BJ (cell line): ENCODE measurements at regions not wholly inside any gene's neighbourhood (a gene's known extent, or its start where the extent isn't known, plus 50 kb on each side); places are given as distances from the start of the nearest gene placed in this dataset.

Experiments
- CTCF ChIA-PET: fragments of 350-600 bp; formaldehyde crosslinking; extraction: SDS; loops from one replicate; lab custom pipeline; 2021; ENCODE audit warnings: antibody characterized with exemption, inconsistent platforms; lab: Yijun Ruan, JAX
- POLR2A ChIA-PET: fragments of 300-600 bp; sonication (Branson Sonifier 250); formaldehyde crosslinking; extraction: SDS; loops from one replicate; lab custom pipeline; 2021; ENCODE audit warnings: antibody characterized with exemption; lab: Charles Lee
- DNase-seq: peaks from one replicate; pipeline ENCODE4 v3.0.0-alpha.2; 2011; ENCODE audit warnings: low read depth
- H3K27me3 ChIP-seq: 2 replicates; pipeline ENCODE4 v1.6.0; 2011; ENCODE audit warnings: low read length; ENCODE audit not compliant: control insufficient read depth, insufficient read depth
- H3K36me3 ChIP-seq: 2 replicates; pipeline ENCODE4 v1.5.1; 2011; ENCODE audit warnings: low read length; ENCODE audit not compliant: control insufficient read depth, insufficient read depth
- H3K4me3 ChIP-seq: 2 replicates; pipeline ENCODE4 v1.5.1; 2011; ENCODE audit warnings: low read depth, mild to moderate bottlenecking, control low read depth, low read length
- TF ChIP-seq, protein P1 (sequence below): IDR thresholded peaks from 2 replicates; pipeline ENCODE4 v1.5.1; 2011; ENCODE audit warnings: low read depth, mild to moderate bottlenecking, control low read depth, inconsistent platforms, low read length, moderate library complexity; ENCODE audit not compliant: insufficient read depth

DNA sequence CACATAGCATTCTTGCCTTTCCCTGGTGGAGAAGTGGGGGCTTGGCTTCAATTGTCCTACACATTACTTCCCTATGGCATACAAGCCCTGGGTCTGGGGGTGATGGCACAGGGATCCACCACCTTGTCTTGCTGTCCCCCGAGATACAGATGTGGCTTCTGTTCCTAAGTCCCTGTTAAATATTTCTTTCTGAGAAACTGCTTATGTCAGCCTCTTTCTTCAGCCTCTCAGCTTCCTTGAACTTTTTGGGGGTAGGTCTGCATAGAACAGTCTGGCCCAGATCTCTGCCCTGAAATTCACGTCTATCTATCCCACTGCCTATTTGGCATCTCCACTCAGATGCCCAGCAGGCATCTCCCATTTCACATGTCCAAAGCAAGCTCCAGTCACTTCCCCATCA lies 177.4 kb downstream of the SCP2D1 start:
- ChIA-PET POLR2A (no interaction called here), CTCF (no interaction called here)
- no peaks in the 10 kb centered on the region for H3K36me3 ChIP-seq
- no peak overlapping the region for H3K4me3 ChIP-seq
- TF ChIP-seq, protein P1, sequence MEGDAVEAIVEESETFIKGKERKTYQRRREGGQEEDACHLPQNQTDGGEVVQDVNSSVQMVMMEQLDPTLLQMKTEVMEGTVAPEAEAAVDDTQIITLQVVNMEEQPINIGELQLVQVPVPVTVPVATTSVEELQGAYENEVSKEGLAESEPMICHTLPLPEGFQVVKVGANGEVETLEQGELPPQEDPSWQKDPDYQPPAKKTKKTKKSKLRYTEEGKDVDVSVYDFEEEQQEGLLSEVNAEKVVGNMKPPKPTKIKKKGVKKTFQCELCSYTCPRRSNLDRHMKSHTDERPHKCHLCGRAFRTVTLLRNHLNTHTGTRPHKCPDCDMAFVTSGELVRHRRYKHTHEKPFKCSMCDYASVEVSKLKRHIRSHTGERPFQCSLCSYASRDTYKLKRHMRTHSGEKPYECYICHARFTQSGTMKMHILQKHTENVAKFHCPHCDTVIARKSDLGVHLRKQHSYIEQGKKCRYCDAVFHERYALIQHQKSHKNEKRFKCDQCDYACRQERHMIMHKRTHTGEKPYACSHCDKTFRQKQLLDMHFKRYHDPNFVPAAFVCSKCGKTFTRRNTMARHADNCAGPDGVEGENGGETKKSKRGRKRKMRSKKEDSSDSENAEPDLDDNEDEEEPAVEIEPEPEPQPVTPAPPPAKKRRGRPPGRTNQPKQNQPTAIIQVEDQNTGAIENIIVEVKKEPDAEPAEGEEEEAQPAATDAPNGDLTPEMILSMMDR = no peak
- DNase-seq = no peak
- H3K27me3 ChIP-seq = no peaks in the 10 kb centered on the region

DNA sequence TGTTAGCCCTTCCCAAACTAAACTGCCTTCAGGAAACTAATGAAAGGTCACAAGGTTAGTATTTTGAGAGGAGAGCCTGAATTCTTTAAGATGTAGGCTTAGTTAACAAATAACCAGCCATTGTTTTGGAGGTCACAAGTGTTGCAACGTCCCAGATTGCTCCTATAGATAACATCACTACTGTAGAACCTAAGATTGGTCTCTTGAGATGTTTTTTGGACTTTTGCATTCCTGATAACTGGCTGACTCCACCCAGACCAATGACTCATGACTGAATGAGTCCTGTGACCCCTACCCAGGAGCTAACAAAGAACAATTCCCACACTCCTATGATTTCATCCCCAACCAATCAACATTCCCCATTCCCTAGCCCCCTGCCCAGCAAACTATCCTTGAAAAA lies 178.8 kb downstream of the SCP2D1 start:
- Histone ChIP-seq H3K36me3 (no peaks in the 10 kb centered on the region), H3K27me3 (no peaks in the 10 kb centered on the region), H3K4me3 (no peak overlapping the region)
- DNase-seq = no peak
- TF ChIP-seq, protein P1 = no peak
- ChIA-PET CTCF (no interaction called here), POLR2A (no interaction called here)

DNA sequence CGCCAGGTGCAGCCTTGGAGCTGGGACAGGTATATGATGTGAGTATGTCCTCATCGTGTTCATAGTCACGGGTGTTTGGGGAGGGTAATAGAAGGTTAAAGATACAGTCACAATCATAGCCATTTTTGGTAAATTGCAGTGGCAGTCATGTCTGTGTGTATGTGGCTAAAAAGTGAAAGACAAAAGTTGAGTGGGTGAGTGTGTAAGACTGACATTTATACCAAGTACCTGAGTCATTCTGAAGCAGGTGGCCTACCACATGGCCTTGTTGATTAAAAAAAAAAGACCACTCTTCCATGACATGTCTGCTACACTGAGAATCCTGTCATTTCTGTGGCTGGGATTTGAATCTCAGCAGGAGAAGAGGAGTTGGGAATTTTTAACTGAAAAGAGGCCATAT lies 181.9 kb downstream of the SCP2D1 start:
- ChIA-PET POLR2A (no interaction called here), CTCF (no interaction called here)
- Histone ChIP-seq H3K4me3 (no peak overlapping the region), H3K36me3 (no peaks in the 10 kb centered on the region), H3K27me3 (no peaks in the 10 kb centered on the region)
- no peak for DNase-seq
- TF ChIP-seq, protein P1 = no peak

GRCh38 chr20:18999086-18999485 lies 185.5 kb downstream of the SCP2D1 start:
- POLR2A ChIA-PET = no interaction called here
- TF ChIP-seq, protein P1 = no peak
- DNase-seq = no peak
- H3K4me3 ChIP-seq = no peak overlapping the region
- H3K27me3 ChIP-seq = no peaks in the 10 kb centered on the region
- CTCF ChIA-PET = no interaction called here
- H3K36me3 ChIP-seq = no peaks in the 10 kb centered on the region

- no peak overlapping the region for H3K4me3 ChIP-seq
- DNase-seq = no peak
- POLR2A ChIA-PET = no interaction called here
- TF ChIP-seq, protein P1 = no peak
- CTCF ChIA-PET = no interaction called here
- no peaks in the 10 kb centered on the region for H3K27me3 ChIP-seq
- no peaks in the 10 kb centered on the region for H3K36me3 ChIP-seq
Observed at GRCh38 chr20:19000078-19000477, 186.5 kb downstream of the SCP2D1 start.
